ENCODE measurements at regions not wholly inside any gene's neighbourhood (a gene's known extent, or its start where the extent isn't known, plus 50 kb on each side); places are given as distances from the start of the nearest gene placed in this dataset.

- CTCF ChIA-PET: interaction anchor here (0.6 kb wide), 1 partner anchor 14 kb away, joined by 4 read pairs; no protein-coding TSS in a partner anchor
- no peak overlapping the region for H3K27ac Mint-ChIP-seq
- peaks cover 16% of the 10 kb centered on the region for H3K4me1 Mint-ChIP-seq (ENCODE audit: low read depth)
- H3K9me3 Mint-ChIP-seq: peaks cover 18% of the 10 kb centered on the region
- intact Hi-C loops (cut with micrococcal nuclease): loop anchor here (5.0 kb wide), 1 partner anchor 1146 kb away; no protein-coding TSS in a partner anchor
- no peak for DNase-seq
- H3K27me3 Mint-ChIP-seq (ENCODE audit: low read depth): no peaks in the 10 kb centered on the region
- peaks cover 4% of the 10 kb centered on the region for H3K36me3 Mint-ChIP-seq (ENCODE audit: low read depth)
- H3K4me3 Mint-ChIP-seq: no peak overlapping the region
These were observed 144.7 kb downstream of the TRIB2 start for GRCh38 chr2:12861344-12861930.

- peaks cover 16% of the 10 kb centered on the region for H3K4me1 Mint-ChIP-seq (ENCODE audit: low read depth)
- peaks cover 4% of the 10 kb centered on the region for H3K36me3 Mint-ChIP-seq (ENCODE audit: low read depth)
- no peak for DNase-seq
- no peak overlapping the region for H3K27ac Mint-ChIP-seq
- no peaks in the 10 kb centered on the region for H3K27me3 Mint-ChIP-seq (ENCODE audit: low read depth)
- intact Hi-C loops (cut with micrococcal nuclease): loop anchor here (5.0 kb wide), 1 partner anchor 1145 kb away; no protein-coding TSS in a partner anchor
- H3K4me3 Mint-ChIP-seq: no peak overlapping the region
- H3K9me3 Mint-ChIP-seq: peaks cover 18% of the 10 kb centered on the region
- CTCF ChIA-PET: no interaction called here
These were observed 145.8 kb downstream of the TRIB2 start for GRCh38 chr2:12862541-12862940.

- DNase-seq: no peak
- Mint-ChIP-seq H3K36me3 (ENCODE audit: low read depth) (peaks cover 4% of the 10 kb centered on the region), H3K4me1 (ENCODE audit: low read depth) (peaks cover 16% of the 10 kb centered on the region), H3K4me3 (no peak overlapping the region), H3K27ac (no peak overlapping the region), H3K9me3 (peaks cover 18% of the 10 kb centered on the region), H3K27me3 (ENCODE audit: low read depth) (peaks cover 3% of the 10 kb centered on the region)
- intact Hi-C loops (cut with micrococcal nuclease): loop anchor here (5.0 kb wide), 1 partner anchor 1143 kb away; no protein-coding TSS in a partner anchor
- CTCF ChIA-PET: no interaction called here
These were observed 147.2 kb downstream of the TRIB2 start for GRCh38 chr2:12863937-12864336.

- peaks cover 1% of the 10 kb centered on the region for H3K4me1 Mint-ChIP-seq (ENCODE audit: low read depth)
- intact Hi-C loops (cut with micrococcal nuclease): no loop called here
- peaks cover 4% of the 10 kb centered on the region for H3K36me3 Mint-ChIP-seq (ENCODE audit: low read depth)
- CTCF ChIA-PET: no interaction called here
- no peak overlapping the region for H3K4me3 Mint-ChIP-seq
- no peak for DNase-seq
- H3K27ac Mint-ChIP-seq: no peak overlapping the region
- H3K9me3 Mint-ChIP-seq: peaks cover 18% of the 10 kb centered on the region
- peaks cover 5% of the 10 kb centered on the region for H3K27me3 Mint-ChIP-seq (ENCODE audit: low read depth)
These were observed 151.0 kb downstream of the TRIB2 start for GRCh38 chr2:12867631-12868287.

- Mint-ChIP-seq H3K27me3 (ENCODE audit: low read depth) (peaks cover 12% of the 10 kb centered on the region), H3K4me1 (ENCODE audit: low read depth) (peaks cover 8% of the 10 kb centered on the region), H3K9me3 (no peaks in the 10 kb centered on the region), H3K27ac (no peak overlapping the region), H3K36me3 (ENCODE audit: low read depth) (no peaks in the 10 kb centered on the region), H3K4me3 (no peak overlapping the region)
- no peak for DNase-seq
- CTCF ChIA-PET: interaction anchor here (0.8 kb wide), 1 partner anchor 60 kb away, joined by 3 read pairs; no protein-coding TSS in a partner anchor
- intact Hi-C loops (cut with micrococcal nuclease): no loop called here
These were observed 154.0 kb downstream of the TRIB2 start for GRCh38 chr2:12870692-12871091.

- no peaks in the 10 kb centered on the region for H3K36me3 Mint-ChIP-seq (ENCODE audit: low read depth)
- CTCF ChIA-PET: no interaction called here
- no peak overlapping the region for H3K4me3 Mint-ChIP-seq
- intact Hi-C loops (cut with micrococcal nuclease): no loop called here
- H3K27ac Mint-ChIP-seq: no peak overlapping the region
- H3K27me3 Mint-ChIP-seq (ENCODE audit: low read depth): peaks cover 12% of the 10 kb centered on the region
- H3K4me1 Mint-ChIP-seq (ENCODE audit: low read depth): peaks cover 8% of the 10 kb centered on the region
- no peak for DNase-seq
- H3K9me3 Mint-ChIP-seq: no peaks in the 10 kb centered on the region
These were observed 155.1 kb downstream of the TRIB2 start for GRCh38 chr2:12871694-12872315.

GRCh38 chr2:12877761-12878160 is 161.0 kb downstream of the TRIB2 start:
- Mint-ChIP-seq H3K27ac (no peak overlapping the region), H3K36me3 (ENCODE audit: low read depth) (no peaks in the 10 kb centered on the region), H3K27me3 (ENCODE audit: low read depth) (peaks cover 7% of the 10 kb centered on the region), H3K4me3 (no peak overlapping the region), H3K4me1 (ENCODE audit: low read depth) (peaks cover 7% of the 10 kb centered on the region), H3K9me3 (no peaks in the 10 kb centered on the region)
- CTCF ChIA-PET: no interaction called here
- DNase-seq: no peak
- intact Hi-C loops (cut with micrococcal nuclease): no loop called here

- intact Hi-C loops (cut with micrococcal nuclease): no loop called here
- H3K4me1 Mint-ChIP-seq (ENCODE audit: low read depth): no peaks in the 10 kb centered on the region
- no peaks in the 10 kb centered on the region for H3K36me3 Mint-ChIP-seq (ENCODE audit: low read depth)
- H3K27me3 Mint-ChIP-seq (ENCODE audit: low read depth): no peaks in the 10 kb centered on the region
- no peaks in the 10 kb centered on the region for H3K9me3 Mint-ChIP-seq
- no peak overlapping the region for H3K27ac Mint-ChIP-seq
- H3K4me3 Mint-ChIP-seq: no peak overlapping the region
- DNase-seq: no peak
- CTCF ChIA-PET: interaction anchor here (0.7 kb wide), 1 partner anchor 90 kb away, joined by 3 read pairs; no protein-coding TSS in a partner anchor
These were observed 162.9 kb downstream of the TRIB2 start for GRCh38 chr2:12879649-12880048.

- intact Hi-C loops (cut with micrococcal nuclease): no loop called here
- H3K4me1 Mint-ChIP-seq (ENCODE audit: low read depth): no peaks in the 10 kb centered on the region
- H3K36me3 Mint-ChIP-seq (ENCODE audit: low read depth): no peaks in the 10 kb centered on the region
- DNase-seq: no peak
- H3K9me3 Mint-ChIP-seq: no peaks in the 10 kb centered on the region
- no peak overlapping the region for H3K27ac Mint-ChIP-seq
- no peaks in the 10 kb centered on the region for H3K27me3 Mint-ChIP-seq (ENCODE audit: low read depth)
- CTCF ChIA-PET: no interaction called here
- H3K4me3 Mint-ChIP-seq: no peak overlapping the region
These were observed 165.2 kb downstream of the TRIB2 start for GRCh38 chr2:12881952-12882351.

- CTCF ChIA-PET: no interaction called here
- intact Hi-C loops (cut with micrococcal nuclease): no loop called here
These were observed 165.7 kb downstream of the TRIB2 start for GRCh38 chr2:12882393-12882792.

GRCh38 chr2:12883906-12884305 is 167.2 kb downstream of the TRIB2 start:
- Mint-ChIP-seq H3K4me1 (ENCODE audit: low read depth) (no peaks in the 10 kb centered on the region), H3K27me3 (ENCODE audit: low read depth) (no peaks in the 10 kb centered on the region), H3K9me3 (no peaks in the 10 kb centered on the region), H3K4me3 (no peak overlapping the region), H3K27ac (no peak overlapping the region), H3K36me3 (ENCODE audit: low read depth) (no peaks in the 10 kb centered on the region)
- CTCF ChIA-PET: no interaction called here
- intact Hi-C loops (cut with micrococcal nuclease): no loop called here
- no peak for DNase-seq

More at GRCh38 chr2:12882393-12882792, 165.7 kb downstream of the TRIB2 start:
- Mint-ChIP-seq H3K4me1 (ENCODE audit: low read depth) (no peaks in the 10 kb centered on the region), H3K27me3 (ENCODE audit: low read depth) (no peaks in the 10 kb centered on the region), H3K27ac (no peak overlapping the region), H3K4me3 (no peak overlapping the region), H3K9me3 (no peaks in the 10 kb centered on the region), H3K36me3 (ENCODE audit: low read depth) (no peaks in the 10 kb centered on the region)
- no peak for DNase-seq

- Mint-ChIP-seq H3K9me3 (no peaks in the 10 kb centered on the region), H3K4me3 (no peak overlapping the region), H3K4me1 (ENCODE audit: low read depth) (no peaks in the 10 kb centered on the region), H3K36me3 (ENCODE audit: low read depth) (no peaks in the 10 kb centered on the region), H3K27ac (no peak overlapping the region), H3K27me3 (ENCODE audit: low read depth) (no peaks in the 10 kb centered on the region)
- CTCF ChIA-PET: no interaction called here
- DNase-seq: no peak
- intact Hi-C loops (cut with micrococcal nuclease): no loop called here
These were observed 168.1 kb downstream of the TRIB2 start for GRCh38 chr2:12884713-12885282.

Data from activated naive CD4-positive, alpha-beta T cell treated with anti-CD3 and anti-CD28 coated beads for 36 hours (primary cell).